Activated CD4-positive, CD25-positive, alpha-beta regulatory T cell (primary cell): ENCODE measurements at regions not wholly inside any gene's neighbourhood (a gene's known extent, or its start where the extent isn't known, plus 50 kb on each side); places are given as distances from the start of the nearest gene placed in this dataset.
A peak's percentile ranks its signal among the peaks of the same experiment; 100 is the strongest.
"Not testable (repeated sequence)": the region's sequence is repeated elsewhere in the genome, so short reads cannot be mapped to it uniquely, and the experiment has no call there.

ENCODE experiments used
- DNase-seq, 4 experiments: peaks; one replicate each; lab custom pipeline; 2025; lab: John Stamatoyannopoulos, UW

DNA sequence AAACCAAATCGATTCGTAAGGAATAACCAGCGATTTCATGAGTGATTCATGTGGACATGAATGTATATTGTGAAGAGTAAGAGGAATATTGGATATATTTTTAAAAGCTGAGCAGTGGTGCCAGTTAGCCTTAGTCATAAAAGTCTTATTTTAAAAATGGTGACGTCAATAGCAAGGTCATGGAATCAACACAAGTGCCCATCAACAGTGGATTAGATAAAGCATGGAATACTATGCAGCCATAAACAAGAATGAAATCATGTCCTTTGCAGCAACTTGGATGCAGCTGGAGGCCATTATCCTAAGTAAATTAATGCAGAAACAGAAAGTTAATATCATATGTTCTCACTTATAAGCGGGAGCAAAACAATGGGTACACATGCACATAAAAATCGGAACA, 89.0 kb upstream of the STOX2 start:
- no peak for DNase-seq

GRCh38 chr4:183816882-183817509, 88.1 kb upstream of the STOX2 start:
- no peak for DNase-seq

DNA sequence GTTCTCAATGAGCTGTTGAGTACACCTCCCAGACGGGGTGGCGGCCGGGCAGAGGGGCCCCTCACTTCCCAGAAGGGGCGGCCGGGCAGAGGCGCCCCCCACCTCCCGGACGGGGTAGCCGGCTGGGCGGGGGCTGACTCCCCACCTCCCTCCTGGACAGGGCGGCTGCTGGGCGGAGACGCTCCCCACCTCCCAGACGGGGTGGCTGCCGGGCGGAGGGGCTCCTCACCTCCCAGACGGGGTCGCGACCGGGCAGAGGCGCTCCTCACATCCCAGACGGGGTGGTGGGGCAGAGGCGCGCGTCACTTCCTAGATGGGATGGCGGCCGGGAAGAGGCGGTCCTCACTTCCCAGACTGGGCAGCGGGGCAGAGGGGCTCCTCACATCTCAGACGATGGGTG, 86.5 kb upstream of the STOX2 start:
- not testable (repeated sequence) for DNase-seq

DNA sequence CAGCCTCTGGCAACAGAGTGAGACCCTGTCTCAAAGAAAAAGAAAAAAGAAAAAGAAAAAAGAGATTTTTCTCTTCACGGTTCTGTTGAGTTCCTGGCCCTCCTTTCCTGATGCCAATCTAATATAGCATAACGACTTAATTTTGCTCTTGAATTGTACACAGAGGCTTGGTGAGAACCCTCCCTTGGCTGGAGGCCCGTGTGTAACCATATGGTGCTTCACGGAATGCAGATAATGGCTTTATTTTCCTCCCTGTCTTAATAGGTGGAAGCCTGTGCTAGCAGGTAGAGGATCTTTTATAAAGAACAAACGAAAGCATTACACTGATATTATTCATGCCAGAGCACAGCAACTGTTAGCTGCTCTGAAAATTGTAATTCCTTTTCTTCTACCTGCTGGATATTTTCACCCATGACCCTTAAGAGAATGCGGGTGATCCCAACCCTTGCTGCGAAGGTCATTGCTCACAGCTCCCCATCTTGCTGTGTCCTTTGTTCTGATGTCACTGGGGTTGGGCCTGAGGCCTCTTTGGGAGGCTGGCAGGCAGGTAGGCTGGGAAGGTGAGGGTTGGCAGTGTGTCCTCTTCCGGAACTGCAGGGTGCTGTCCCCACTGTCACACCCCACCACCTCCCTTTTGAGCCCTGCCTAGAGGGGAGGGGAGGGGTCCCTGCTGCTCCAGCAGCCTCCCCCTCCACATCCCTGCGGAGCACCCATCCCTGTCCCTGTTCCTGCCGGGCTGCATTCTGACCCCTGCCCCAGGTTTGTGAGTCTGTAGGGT, 83.8 kb upstream of the STOX2 start:
- no peak for DNase-seq

DNA sequence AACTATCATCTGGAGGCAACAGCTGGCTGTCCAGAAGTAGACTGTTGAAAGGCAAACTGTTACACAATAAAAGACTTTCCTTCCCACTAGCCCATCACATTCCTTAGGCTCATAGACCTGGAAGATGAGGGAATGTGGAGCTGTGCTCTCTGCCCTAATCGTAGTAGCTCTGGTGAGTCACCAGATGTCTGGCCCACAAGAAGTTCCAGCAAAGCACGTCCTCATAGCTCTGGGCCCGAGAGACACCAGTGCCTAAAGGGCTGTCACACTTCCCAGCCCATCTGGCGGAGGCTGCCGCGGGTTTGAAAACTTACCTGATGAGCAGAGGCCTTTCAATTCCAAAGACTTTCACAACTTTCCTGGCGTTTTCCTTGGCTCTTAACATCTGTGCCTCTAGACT, 81.7 kb upstream of the STOX2 start:
- DNase-seq, result no peak

GRCh38 chr4:183825346-183825745, 79.8 kb upstream of the STOX2 start:
- no peak for DNase-seq

DNA sequence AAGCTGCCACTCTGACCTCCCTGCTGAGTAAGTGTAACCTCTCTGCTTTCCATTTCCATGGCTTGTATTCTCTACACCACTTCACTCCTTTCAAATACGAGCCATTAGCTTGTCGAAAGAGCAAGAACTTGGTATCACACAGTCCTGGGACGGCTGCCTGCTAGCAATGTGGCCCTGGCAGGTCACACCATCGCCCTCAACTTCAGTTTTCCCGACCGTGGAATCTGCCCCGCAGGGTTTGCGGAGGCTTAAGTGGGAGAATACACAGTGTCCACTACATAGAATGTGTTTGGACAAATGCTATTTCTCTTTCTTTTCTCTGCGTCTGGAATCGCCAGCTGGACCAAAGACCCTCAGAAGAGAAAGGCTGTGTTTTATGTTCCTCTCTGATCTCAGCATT, 78.6 kb upstream of the STOX2 start:
- no peak for DNase-seq

DNA sequence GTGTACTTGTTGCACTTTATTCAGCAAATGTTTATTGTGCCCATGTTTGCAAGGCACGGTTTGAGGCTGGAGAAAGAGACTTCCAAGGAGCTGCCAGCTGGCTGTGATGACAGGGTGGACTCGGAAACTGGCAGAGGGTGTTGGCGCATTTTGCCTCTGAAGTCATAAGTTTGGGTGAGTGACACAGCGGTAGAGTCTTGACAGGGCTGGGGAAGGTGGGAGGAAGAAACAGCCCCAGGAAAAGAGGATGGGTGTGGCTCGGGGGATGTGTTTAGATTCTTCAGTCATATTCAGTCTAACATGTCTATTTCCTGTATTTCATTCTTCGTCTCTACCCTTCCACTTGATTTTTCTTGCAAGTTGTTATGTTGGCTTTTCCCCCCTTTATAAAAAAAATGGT, 77.0 kb upstream of the STOX2 start:
- DNase-seq, result no peak

DNA sequence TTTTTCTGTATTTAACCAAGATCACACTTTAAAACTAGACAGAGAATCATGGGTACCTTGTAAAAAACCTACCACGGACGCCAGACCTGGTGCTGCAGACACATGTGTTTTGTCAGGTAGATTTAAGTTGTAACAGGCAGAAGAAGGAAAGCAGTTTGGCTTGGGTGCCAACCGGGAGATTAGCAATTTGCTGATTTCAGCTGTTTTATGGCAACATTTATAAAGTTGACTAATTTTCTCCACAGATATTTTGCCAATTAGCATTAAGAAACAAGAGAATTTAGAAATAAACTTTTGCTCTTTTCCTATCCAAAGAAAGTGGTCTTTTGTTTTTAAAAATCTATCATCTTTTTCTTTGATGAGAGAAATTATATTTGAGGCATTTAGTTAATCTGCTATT, 76.3 kb upstream of the STOX2 start:
- no peak for DNase-seq

DNA sequence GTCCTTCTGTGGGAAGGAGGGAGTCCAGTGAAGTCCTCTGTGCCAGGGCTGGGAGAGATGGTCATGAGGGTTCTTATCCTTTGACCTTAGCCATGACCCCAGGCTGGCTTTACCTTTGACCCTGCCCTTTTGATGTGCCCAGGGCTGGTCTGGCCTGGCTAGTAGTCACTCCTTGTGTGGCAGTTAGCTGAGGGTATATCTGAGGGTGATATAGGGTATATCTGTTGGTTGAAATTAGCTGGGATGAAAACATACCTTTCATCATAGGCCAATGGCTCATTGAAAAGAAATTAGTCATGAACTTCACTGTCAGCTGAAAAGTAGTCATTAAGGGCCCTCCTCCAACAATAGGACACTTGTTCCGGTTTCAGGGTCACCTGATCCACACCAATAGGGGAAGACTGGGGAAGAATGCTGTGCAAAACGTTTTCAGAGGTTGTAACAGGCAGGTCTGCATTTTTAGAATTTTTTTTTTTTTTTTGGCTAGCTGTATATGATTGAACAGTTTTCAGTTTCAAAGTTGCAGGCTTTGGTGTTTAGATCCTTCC, 74.6 kb upstream of the STOX2 start:
- no peak for DNase-seq

- DNase-seq, result no peak
Measured at GRCh38 chr4:183831026-183831446, 74.1 kb upstream of the STOX2 start.

DNA sequence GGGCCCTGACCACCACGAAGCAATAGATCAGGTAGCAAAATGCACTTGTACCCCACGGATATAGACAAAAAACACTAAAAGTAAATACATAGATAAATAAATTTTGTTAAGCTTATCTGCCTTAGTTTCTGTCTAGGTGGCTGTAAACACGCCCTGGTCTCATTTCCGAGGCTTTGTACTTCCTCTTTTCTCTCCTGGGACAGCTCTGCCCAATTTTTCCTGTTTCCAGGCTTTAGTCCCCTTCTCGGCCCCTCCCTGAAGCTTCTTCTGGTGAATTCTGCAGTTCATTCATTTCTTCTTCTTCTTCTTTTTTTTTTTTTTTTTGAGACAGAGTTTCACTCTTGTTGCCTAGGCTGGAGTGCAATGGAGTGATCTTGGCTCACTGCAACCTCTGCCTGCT, 73.4 kb upstream of the STOX2 start:
- DNase-seq, result no peak

DNA sequence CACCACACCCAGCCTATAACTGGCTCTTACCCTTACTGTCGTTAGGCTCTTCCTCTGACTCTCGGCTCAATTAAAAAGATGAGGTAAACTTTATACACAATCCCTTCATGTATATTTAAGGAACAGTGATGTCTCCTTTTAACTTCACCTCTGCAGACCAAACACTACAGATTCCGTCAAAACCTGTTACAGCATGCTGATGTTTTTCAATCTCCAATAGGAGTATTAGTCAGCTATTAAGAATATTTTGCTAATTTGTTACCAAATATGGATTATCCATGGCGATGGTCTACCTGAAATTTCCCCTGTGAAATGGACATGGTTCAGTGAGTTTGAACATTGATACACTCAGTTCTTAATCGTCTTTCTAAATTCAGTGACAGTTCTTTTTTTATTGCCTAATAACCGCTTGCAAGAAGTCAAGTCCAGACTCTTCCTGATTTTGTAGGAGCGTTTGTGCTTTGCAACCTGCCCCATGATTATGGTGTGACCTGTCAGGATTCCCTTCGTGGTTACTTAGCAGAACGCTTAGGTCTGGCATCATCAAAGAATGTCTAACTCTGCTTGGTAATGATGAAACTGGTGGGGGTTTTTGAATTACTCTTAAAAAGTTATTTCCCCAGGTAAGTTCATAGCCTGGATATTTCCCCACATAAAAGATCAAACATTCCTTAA, 72.2 kb upstream of the STOX2 start:
- no peak for DNase-seq

DNA sequence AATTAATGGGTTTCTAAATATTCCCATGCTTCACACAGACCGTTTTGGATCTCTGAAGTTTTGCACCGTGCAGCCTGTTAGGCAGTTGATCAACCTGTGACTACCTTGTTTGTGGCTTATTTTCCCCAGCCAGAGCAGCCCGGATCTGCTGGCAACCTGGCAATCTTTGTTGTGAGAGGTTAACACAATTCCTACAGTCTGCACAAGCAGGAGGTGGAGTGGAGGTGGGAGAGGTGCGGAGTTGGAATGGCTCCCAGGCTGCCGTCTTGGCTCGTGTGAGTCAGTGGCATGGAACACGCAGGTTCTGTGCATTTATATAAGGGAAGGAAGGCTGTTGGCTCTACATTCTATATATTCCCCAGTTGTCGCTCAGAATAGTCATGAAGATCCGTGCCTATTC, 70.9 kb upstream of the STOX2 start:
- DNase-seq, result no peak

GRCh38 chr4:183837222-183837621, 67.9 kb upstream of the STOX2 start:
- DNase-seq, result no peak

DNA sequence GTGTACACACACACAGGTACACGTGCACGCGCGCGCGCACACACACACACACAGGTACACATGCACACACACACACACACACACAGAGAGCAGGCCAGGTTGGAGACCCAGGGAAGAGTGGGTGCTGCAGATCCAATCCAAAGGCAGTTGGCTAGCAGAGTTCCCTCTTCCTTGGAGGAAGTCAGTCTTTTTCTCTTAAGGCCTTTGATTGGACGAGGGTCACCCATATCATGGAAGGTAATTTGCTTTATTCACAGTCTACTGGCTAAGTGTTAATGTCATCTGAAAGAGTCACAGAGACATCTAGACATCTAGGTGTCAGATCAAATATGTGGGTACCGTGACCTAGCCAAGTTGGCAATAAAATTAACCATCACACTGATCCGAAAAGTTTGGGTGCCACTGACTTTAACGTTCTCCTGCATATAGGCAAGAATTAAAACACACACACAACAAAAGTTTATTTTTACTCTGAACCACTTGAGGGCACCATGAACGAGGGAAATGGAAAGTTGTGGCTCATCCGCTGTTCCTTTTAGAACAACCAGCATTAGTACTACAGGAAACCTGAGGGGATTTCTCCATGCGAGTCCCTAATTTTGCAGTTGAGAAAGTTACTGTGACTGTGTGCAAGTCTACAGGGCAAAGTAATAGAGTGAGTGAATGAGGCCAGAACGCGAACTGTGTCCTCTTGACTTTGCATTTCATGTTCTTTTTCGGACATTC, 66.0 kb upstream of the STOX2 start:
- no peak for DNase-seq

GRCh38 chr4:183840311-183840710, 64.8 kb upstream of the STOX2 start:
- DNase-seq, result peak in 3 of 4 experiments; percentile 20 to 48 (median 24)

- no peak for DNase-seq
Measured at GRCh38 chr4:183841001-183841400, 64.1 kb upstream of the STOX2 start.

- DNase-seq, result no peak
Measured at GRCh38 chr4:183842129-183842528, 63.0 kb upstream of the STOX2 start.

GRCh38 chr4:183843248-183843671, 61.8 kb upstream of the STOX2 start:
- no peak for DNase-seq

DNA sequence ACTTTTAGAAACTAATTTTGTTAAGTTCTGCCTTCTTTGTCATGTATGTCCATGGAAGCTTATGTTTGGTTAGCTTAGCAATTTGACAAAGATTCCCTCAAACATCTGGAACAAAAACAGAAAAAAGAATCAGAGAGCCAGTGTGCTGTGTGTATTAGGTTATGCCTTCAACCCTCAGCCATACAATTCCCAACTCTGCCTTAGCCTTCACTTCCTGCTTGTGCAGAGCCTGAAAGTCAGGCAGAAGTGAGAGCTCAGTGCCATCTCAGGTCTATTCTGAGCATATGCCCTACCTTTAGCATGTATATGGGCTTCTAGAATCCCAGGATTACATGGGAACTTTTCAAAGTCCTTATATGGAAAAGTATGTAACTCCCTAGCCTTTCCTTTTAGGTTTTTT, 58.2 kb upstream of the STOX2 start:
- DNase-seq, result no peak

- no peak for DNase-seq
Measured at GRCh38 chr4:183848805-183849204, 56.3 kb upstream of the STOX2 start.
